Left lung (tissue), 4 donors: ENCODE measurements at regions not wholly inside any gene's neighbourhood (a gene's known extent, or its start where the extent isn't known, plus 50 kb on each side); places are given as distances from the start of the nearest gene placed in this dataset.
A peak's percentile ranks its signal among the peaks of the same experiment; 100 is the strongest.

Source experiments
- ATAC-seq: fragments of 200-7000 bp; cut with Tn5 transposase; one replicate; pipeline ENCODE4 v1.9.1; 2020; ENCODE audit warnings: moderate library complexity
- DNase-seq, 4 donors: peaks; one replicate each; pipeline ENCODE4 v3.0.0-alpha.2; 2013 to 2020
- H3K27ac ChIP-seq, 2 donors: fragments of 200-600 bp; sonication (generic) in 1 of 2; one replicate each; pipeline versions ENCODE4 v1.5.0 to v1.8.0; 2020 to 2021
- H3K27me3 ChIP-seq, 2 donors: fragments of 200-600 bp; sonication (generic) in 1 of 2; one replicate each; pipeline versions ENCODE4 v1.5.0 to v1.8.0; 2020 to 2021
- H3K36me3 ChIP-seq, 2 donors: fragments of 200-600 bp; sonication (generic) in 1 of 2; one replicate each; pipeline versions ENCODE4 v1.5.0 to v1.8.0; 2020 to 2021
- H3K4me1 ChIP-seq, 2 donors: fragments of 200-600 bp; one replicate each; pipeline ENCODE4 v1.8.0; 2021
- H3K4me3 ChIP-seq, 2 donors: fragments of 200-600 bp; sonication (generic) in 1 of 2; one replicate each; pipeline versions ENCODE4 v1.5.0 to v1.8.0; 2020 to 2021; ENCODE audit warnings: mild to moderate bottlenecking in 1 of 2
- H3K9me3 ChIP-seq, 2 donors: fragments of 200-600 bp; sonication (generic) in 1 of 2; one replicate each; pipeline versions ENCODE4 v1.5.0 to v1.8.0; 2020 to 2021
- intact Hi-C, 2 donors: fragments of 100-400 bp; cut with DNase I; formaldehyde crosslinking; loops; one replicate each; pipeline versions ENCODE4 v1.11.2 to v1.14.2; 2022
- TF ChIP-seq, protein P1 (sequence below), 2 donors: fragments of 200-600 bp; sonication (generic) in 1 of 2; IDR thresholded peaks; one replicate each; pipeline versions ENCODE4 v1.5.0 to v1.8.0; 2021; ENCODE audit warnings: antibody characterized with exemption in 2 of 2
- donor health status: DM: no; HTN: yes; CAD: no.
- donor health status: DM: no; HTN: no; CAD: no.

DNA sequence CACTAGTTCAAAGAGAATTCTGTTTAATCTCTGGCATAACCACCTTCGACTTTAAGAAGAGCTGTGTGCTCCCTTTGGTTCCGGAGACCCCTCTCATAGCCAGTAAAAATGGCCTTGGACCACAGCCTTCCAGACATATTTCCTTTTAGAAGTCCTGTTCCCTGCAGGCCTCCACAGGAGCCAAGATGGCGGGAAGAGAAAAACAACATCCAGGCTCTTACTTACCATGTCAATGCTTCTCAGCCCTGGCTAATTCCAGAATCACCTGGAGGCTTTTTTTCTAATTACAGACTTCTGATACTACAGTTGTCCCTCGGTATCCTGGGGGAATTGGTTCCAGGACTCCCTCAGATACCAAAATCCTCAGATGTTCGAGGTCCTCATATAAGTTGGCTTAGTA is 362.5 kb downstream of the PBX1 start:
- no peaks in the 10 kb centered on the region for H3K4me1 ChIP-seq
- H3K27ac ChIP-seq = no peak overlapping the region
- ATAC-seq = no peak
- TF ChIP-seq, protein P1, sequence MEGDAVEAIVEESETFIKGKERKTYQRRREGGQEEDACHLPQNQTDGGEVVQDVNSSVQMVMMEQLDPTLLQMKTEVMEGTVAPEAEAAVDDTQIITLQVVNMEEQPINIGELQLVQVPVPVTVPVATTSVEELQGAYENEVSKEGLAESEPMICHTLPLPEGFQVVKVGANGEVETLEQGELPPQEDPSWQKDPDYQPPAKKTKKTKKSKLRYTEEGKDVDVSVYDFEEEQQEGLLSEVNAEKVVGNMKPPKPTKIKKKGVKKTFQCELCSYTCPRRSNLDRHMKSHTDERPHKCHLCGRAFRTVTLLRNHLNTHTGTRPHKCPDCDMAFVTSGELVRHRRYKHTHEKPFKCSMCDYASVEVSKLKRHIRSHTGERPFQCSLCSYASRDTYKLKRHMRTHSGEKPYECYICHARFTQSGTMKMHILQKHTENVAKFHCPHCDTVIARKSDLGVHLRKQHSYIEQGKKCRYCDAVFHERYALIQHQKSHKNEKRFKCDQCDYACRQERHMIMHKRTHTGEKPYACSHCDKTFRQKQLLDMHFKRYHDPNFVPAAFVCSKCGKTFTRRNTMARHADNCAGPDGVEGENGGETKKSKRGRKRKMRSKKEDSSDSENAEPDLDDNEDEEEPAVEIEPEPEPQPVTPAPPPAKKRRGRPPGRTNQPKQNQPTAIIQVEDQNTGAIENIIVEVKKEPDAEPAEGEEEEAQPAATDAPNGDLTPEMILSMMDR (IDR thresholded peaks at IDR 0.05) = no peak
- intact Hi-C loops = no loop called here
- H3K27me3 ChIP-seq = no peaks in the 10 kb centered on the region
- H3K4me3 ChIP-seq = no peak overlapping the region
- H3K9me3 ChIP-seq = no peaks in the 10 kb centered on the region
- DNase-seq = no peak
- no peaks in the 10 kb centered on the region for H3K36me3 ChIP-seq

DNA sequence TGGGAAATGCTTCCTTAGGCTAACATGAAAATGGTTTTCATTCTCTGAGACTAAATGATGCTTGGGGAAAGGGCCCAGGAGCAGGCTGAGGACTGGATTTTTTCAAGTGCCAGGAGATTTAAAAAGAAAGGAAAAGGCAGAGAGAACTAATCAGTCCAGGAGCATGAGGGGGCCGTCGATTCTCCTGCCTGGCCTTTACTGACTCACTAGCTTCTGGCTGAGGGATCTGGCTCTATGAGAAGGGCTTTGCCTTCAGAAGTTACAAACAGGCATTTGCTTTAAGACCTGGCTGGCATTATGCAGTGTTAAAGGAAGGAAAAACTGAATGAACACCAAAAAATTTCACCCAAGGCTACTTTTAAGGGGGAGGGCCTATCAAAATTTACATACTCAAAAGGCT is 359.2 kb downstream of the PBX1 start:
- TF ChIP-seq, protein P1 (IDR thresholded peaks at IDR 0.05) = no peak

DNA sequence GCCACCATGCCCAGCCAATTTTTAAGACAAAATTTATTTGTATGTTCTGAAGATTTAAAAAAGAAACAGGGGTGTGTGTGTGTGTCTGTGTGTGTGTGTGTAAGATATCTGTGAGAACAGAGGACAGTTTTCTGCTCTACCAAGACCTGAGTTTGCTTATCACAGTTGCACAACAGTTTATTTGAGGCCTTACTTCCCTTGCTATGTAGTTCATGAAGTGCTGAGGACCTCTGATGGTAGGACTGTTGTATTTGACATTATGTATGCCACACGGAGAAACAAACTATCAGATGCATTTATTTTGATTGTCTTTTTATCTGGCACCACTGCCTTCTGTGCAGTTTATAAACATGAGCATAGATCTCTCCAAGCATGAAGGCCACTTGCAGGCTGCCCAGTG is 355.2 kb downstream of the PBX1 start:
- DNase-seq (peak in 2 of 4 donors; percentile 31 to 63), ATAC-seq (peak; percentile 64)
- Histone ChIP-seq H3K27ac (no peak overlapping the region), H3K4me3 (no peak overlapping the region), H3K27me3 (no peaks in the 10 kb centered on the region), H3K9me3 (no peaks in the 10 kb centered on the region), H3K36me3 (no peaks in the 10 kb centered on the region), H3K4me1 (no peaks in the 10 kb centered on the region)
- intact Hi-C loops = no loop called here
- TF ChIP-seq, protein P1 (IDR thresholded peaks at IDR 0.05) = peak in 1 of 2 donors; percentile 10

More for the DNA sequence above, 359.2 kb downstream of the PBX1 start:
- H3K9me3 ChIP-seq = no peaks in the 10 kb centered on the region
- DNase-seq = no peak
- no peak overlapping the region for H3K27ac ChIP-seq
- no peaks in the 10 kb centered on the region for H3K36me3 ChIP-seq
- ATAC-seq = no peak
- H3K27me3 ChIP-seq = no peaks in the 10 kb centered on the region
- intact Hi-C loops = loop anchor here in 1 of 2 donors (5.0 kb wide), 1 partner anchor 154 kb away; no protein-coding TSS in a partner anchor
- no peaks in the 10 kb centered on the region for H3K4me1 ChIP-seq
- no peak overlapping the region for H3K4me3 ChIP-seq

DNA sequence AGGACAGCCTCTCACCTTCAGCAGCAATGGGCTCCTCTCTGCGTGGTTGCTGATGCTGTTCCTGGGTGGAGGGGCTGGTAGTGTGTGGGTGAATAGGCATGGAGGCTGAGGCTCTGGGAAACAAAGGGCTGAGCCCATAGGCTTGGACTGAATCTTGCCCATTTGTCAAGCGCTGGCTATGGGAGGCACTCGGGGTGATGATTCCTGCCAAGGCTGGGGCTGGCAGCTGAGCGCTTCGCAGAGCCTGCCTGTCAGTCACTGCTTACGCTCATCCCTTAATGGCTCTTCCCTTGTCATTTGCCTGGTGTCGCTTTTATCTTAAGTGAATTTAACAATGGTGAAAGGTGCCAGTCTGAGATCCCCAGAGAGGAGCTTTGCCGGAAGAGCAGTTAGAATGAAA is 353.3 kb downstream of the PBX1 start:
- no peak overlapping the region for H3K27ac ChIP-seq
- ATAC-seq (no peak), DNase-seq (no peak)
- no peaks in the 10 kb centered on the region for H3K36me3 ChIP-seq
- TF ChIP-seq, protein P1 (IDR thresholded peaks at IDR 0.05) = no peak
- no peaks in the 10 kb centered on the region for H3K27me3 ChIP-seq
- no peaks in the 10 kb centered on the region for H3K4me1 ChIP-seq
- intact Hi-C loops = no loop called here
- no peak overlapping the region for H3K4me3 ChIP-seq
- no peaks in the 10 kb centered on the region for H3K9me3 ChIP-seq

DNA sequence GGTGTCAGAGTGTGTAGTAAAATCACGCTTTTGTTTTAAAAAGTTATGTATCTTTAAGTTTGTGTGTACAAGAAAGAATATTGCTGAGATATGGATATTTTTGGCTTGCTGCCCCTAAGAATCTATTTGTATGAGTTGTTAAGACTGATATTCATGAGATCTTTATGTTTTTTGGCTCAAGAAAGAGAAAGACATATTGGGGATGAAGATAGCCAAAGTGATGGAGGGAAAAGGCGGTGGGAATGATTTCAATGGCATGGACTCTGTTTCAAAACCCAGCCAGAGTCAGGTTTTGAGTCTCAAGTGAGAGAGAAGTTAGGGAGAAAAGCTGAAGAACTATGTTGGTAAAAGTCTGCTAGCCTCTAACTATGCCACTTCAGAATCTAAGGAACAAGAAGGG is 351.7 kb downstream of the PBX1 start:
- intact Hi-C loops = no loop called here
- H3K27ac ChIP-seq = no peak overlapping the region
- DNase-seq (no peak), ATAC-seq (no peak)
- H3K27me3 ChIP-seq = no peaks in the 10 kb centered on the region
- H3K9me3 ChIP-seq = no peaks in the 10 kb centered on the region
- H3K4me1 ChIP-seq = no peaks in the 10 kb centered on the region
- H3K4me3 ChIP-seq = no peak overlapping the region
- TF ChIP-seq, protein P1 (IDR thresholded peaks at IDR 0.05) = no peak
- no peaks in the 10 kb centered on the region for H3K36me3 ChIP-seq
